HEK293T (cell line): ENCODE measurements at regions not wholly inside any gene's neighbourhood (a gene's known extent, or its start where the extent isn't known, plus 50 kb on each side); places are given as distances from the start of the nearest gene placed in this dataset.

Source experiments
- CTCF ChIA-PET: fragments of 350-600 bp; formaldehyde crosslinking; extraction: SDS; loops from one replicate; lab custom pipeline; 2021; ENCODE audit warnings: antibody characterized with exemption, inconsistent platforms; lab: Yijun Ruan, JAX
- POLR2A ChIA-PET: fragments of 350-600 bp; formaldehyde crosslinking; extraction: SDS; loops from one replicate; lab custom pipeline; 2020; ENCODE audit warnings: antibody characterized with exemption, inconsistent platforms; lab: Yijun Ruan, JAX
- DNase-seq: peaks from one replicate; pipeline ENCODE4 v3.0.0; 2012; ENCODE audit warnings: mixed read lengths; ENCODE audit errors: extremely low spot score
- ARNT ChIP-seq: fragments of 450-650 bp; IDR thresholded peaks from 2 replicates; pipeline ENCODE4 v1.6.1; 2017; ENCODE audit warnings: mild to moderate bottlenecking
- BHLHE40 ChIP-seq: fragments of 450-650 bp; IDR thresholded peaks from 2 replicates; pipeline ENCODE4 v1.6.1; 2016; ENCODE audit warnings: mild to moderate bottlenecking, moderate library complexity, borderline replicate concordance
- CTBP1 ChIP-seq: fragments of 450-650 bp; IDR thresholded peaks from 2 replicates; pipeline ENCODE4 v1.6.1; 2016; ENCODE audit warnings: borderline replicate concordance
- ELF4 ChIP-seq: fragments of 450-650 bp; IDR thresholded peaks from 2 replicates; pipeline ENCODE4 v1.6.1; 2017; ENCODE audit warnings: antibody characterized with exemption
- FOXA1 ChIP-seq: fragments of 450-650 bp; IDR thresholded peaks from 2 replicates; pipeline ENCODE4 v1.6.1; 2016; ENCODE audit warnings: mild to moderate bottlenecking
- FOXK2 ChIP-seq: fragments of 450-650 bp; IDR thresholded peaks from 2 replicates; pipeline ENCODE4 v1.6.1; 2016; ENCODE audit warnings: mild to moderate bottlenecking
- FOXM1 ChIP-seq: fragments of 450-650 bp; IDR thresholded peaks from 2 replicates; pipeline ENCODE4 v1.6.1; 2017; ENCODE audit warnings: mild to moderate bottlenecking, borderline replicate concordance
- HDGF ChIP-seq: fragments of 450-650 bp; IDR thresholded peaks from 2 replicates; pipeline ENCODE4 v1.6.1; 2017; ENCODE audit warnings: antibody characterized with exemption, borderline replicate concordance
- L3MBTL2 ChIP-seq: fragments of 450-650 bp; conservative IDR thresholded peaks from 2 replicates; pipeline ENCODE4 v1.6.1; 2016; ENCODE audit warnings: mild to moderate bottlenecking
- LEF1 ChIP-seq: fragments of 450-650 bp; IDR thresholded peaks from 2 replicates; pipeline ENCODE4 v1.6.1; 2017; ENCODE audit warnings: mild to moderate bottlenecking, borderline replicate concordance
- NFRKB ChIP-seq: fragments of 450-650 bp; IDR thresholded peaks from 2 replicates; pipeline ENCODE4 v1.6.1; 2016; ENCODE audit warnings: mild to moderate bottlenecking, moderate library complexity
- SP1 ChIP-seq: fragments of 450-650 bp; IDR thresholded peaks from 2 replicates; pipeline ENCODE4 v1.6.1; 2017
- SUZ12 ChIP-seq: fragments of 450-650 bp; IDR thresholded peaks from 2 replicates; pipeline ENCODE4 v1.6.1; 2016; ENCODE audit warnings: mild to moderate bottlenecking
- TARDBP ChIP-seq: fragments of 450-650 bp; IDR thresholded peaks from 2 replicates; pipeline ENCODE4 v1.6.1; 2016
- ZNF384 ChIP-seq: fragments of 450-650 bp; IDR thresholded peaks from 2 replicates; pipeline ENCODE4 v1.6.1; 2016
- TF ChIP-seq, protein P1 (sequence below): fragments of 450-650 bp; IDR thresholded peaks from 2 replicates; pipeline ENCODE4 v1.6.1; 2016

DNA sequence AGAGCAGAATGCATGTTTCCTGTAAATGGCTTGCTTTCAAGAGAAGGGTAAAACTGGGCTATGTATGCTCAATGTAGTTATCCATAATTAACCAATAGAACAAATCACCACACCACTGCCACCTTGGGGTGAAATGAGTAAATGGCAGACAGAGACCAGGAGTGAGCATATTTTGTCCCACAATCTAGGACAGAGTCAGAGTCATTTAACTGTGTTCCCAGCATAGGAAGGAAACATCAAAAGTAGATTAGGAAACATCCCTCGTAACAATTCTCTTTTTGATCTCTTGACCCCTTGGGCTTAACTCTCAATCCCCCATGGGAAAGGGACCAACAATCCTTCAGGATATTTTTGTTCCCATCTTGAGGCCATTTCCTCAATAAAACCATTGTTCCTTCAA, 224.8 kb downstream of the NHLRC3 start:
- TF ChIP-seq HDGF = no peak
- DNase-seq = peak; percentile 66
- CTCF ChIA-PET = interaction anchor here (1.1 kb wide), 1 partner anchor 353 kb away, joined by 4 read pairs; no protein-coding TSS in a partner anchor
- POLR2A ChIA-PET = no interaction called here

DNA sequence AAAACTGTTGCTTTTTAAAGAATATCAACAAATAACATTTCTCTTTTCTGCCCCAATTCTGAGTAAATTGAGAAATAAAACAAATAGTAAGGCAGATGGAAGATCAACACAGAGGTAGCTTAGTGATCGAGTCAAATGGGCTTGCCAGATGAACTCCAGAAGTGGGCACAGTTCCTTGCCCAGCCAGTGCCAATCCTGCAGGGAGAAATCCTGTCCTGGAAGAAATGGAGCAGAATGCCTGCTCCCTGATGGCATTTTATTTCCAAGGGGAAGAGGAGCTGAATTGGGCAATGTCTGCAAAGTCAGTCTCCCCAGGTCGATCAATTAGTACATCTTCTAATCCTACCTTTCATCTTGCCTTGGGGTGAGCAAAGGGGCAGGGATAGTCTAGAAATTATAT, 225.3 kb downstream of the NHLRC3 start:
- CTCF ChIA-PET = interaction anchor here (0.7 to 1.1 kb wide), 2 partner anchors 13 to 353 kb away, joined by 3 to 4 read pairs; no protein-coding TSS in a partner anchor
- no peak for DNase-seq
- POLR2A ChIA-PET = no interaction called here

GRCh38 chr13:39266426-39266825, 228.2 kb downstream of the NHLRC3 start:
- TF ChIP-seq ARNT = no peak
- TF ChIP-seq LEF1 = no peak
- no peak for TF ChIP-seq CTBP1
- TF ChIP-seq TARDBP = no peak
- TF ChIP-seq ELF4 = no peak
- no peak for TF ChIP-seq L3MBTL2
- TF ChIP-seq NFRKB = no peak
- no peak for TF ChIP-seq FOXA1
- no peak for TF ChIP-seq SP1
- TF ChIP-seq FOXK2 = no peak
- no peak for TF ChIP-seq BHLHE40
- no peak for TF ChIP-seq SUZ12
- TF ChIP-seq, protein P1, sequence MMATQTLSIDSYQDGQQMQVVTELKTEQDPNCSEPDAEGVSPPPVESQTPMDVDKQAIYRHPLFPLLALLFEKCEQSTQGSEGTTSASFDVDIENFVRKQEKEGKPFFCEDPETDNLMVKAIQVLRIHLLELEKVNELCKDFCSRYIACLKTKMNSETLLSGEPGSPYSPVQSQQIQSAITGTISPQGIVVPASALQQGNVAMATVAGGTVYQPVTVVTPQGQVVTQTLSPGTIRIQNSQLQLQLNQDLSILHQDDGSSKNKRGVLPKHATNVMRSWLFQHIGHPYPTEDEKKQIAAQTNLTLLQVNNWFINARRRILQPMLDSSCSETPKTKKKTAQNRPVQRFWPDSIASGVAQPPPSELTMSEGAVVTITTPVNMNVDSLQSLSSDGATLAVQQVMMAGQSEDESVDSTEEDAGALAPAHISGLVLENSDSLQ = no peak
- no peak for TF ChIP-seq FOXM1
- TF ChIP-seq ZNF384 = no peak
- TF ChIP-seq HDGF = no peak
- CTCF ChIA-PET = interaction anchor here (0.6 kb wide), 1 partner anchor 118 kb away, joined by 3 read pairs; no protein-coding TSS in a partner anchor
- POLR2A ChIA-PET = no interaction called here
- no peak for DNase-seq

More for the DNA sequence above, 225.3 kb downstream of the NHLRC3 start:
- TF ChIP-seq HDGF = no peak
- no peak for TF ChIP-seq LEF1
- no peak for TF ChIP-seq TARDBP
- TF ChIP-seq FOXM1 = no peak
- TF ChIP-seq ZNF384 = no peak
- TF ChIP-seq FOXA1 = no peak
- TF ChIP-seq ARNT = no peak
- no peak for TF ChIP-seq L3MBTL2
- no peak for TF ChIP-seq FOXK2
- no peak for TF ChIP-seq ELF4

DNA sequence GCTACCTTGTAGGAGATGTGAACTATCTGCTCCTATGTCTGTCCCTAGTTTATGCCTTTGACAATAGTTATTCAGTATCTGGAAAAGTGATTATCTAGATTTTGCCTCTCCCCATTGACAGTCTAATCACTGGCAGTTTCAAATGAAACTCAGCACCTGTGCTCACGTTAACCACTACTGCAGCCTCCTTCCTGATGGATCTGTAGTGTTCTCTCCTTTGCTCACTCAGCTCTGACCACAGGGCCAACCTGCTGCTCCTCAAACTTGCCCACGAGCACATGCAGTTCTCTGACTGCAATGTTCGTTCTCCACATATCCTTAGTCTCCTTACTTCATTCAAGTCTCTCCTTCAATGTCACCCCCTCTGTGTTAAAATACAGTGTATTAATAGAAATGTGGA, 230.1 kb downstream of the NHLRC3 start:
- DNase-seq = no peak
- ChIA-PET CTCF (interaction anchor here (1.7 kb wide), 1 partner anchor 344 kb away, joined by 5 read pairs; no protein-coding TSS in a partner anchor), POLR2A (no interaction called here)
- no peak for TF ChIP-seq BHLHE40
- TF ChIP-seq, protein P1 = no peak

- ChIA-PET CTCF (no interaction called here), POLR2A (no interaction called here)
- DNase-seq = no peak
- TF ChIP-seq CTBP1 (no peak), SUZ12 (no peak), FOXM1 (no peak), ARNT (no peak), LEF1 (no peak), FOXA1 (no peak), FOXK2 (no peak), SP1 (no peak), TARDBP (no peak), BHLHE40 (no peak), ELF4 (no peak), NFRKB (no peak), HDGF (no peak), ZNF384 (no peak)
- TF ChIP-seq, protein P1 = no peak
Measured at GRCh38 chr13:39269004-39269403, 230.7 kb downstream of the NHLRC3 start.

DNA sequence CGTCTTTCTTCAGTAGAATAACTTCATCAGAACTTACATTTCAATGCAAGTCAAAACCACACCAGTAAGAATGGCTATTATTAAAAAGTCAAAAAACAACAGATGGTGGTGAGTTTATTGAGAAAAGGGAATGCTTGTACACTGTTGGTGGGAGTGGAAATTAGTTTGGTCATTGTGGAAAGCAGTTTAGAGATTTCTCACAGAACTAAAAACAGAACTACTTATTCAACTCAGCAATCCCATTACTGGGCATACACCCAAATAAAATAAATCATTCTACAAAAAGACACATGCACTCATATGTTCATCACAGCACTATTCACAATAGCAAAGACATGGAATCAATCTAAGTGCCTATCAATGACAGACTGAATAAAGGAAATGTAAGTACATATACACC, 231.2 kb downstream of the NHLRC3 start:
- no peak for DNase-seq
- ChIA-PET CTCF (no interaction called here), POLR2A (no interaction called here)
- TF ChIP-seq LEF1 = no peak
- TF ChIP-seq HDGF = no peak
- TF ChIP-seq, protein P1 = no peak
- TF ChIP-seq SUZ12 = no peak
- no peak for TF ChIP-seq BHLHE40
